Naive B cell (primary cell): ENCODE measurements at regions not wholly inside any gene's neighbourhood (a gene's known extent, or its start where the extent isn't known, plus 50 kb on each side); places are given as distances from the start of the nearest gene placed in this dataset.

ENCODE experiments used
- ATAC-seq, 2 donors: fragments of 150-1000 bp; cut with Tn5 transposase; 2 replicates each; pipeline ENCODE4 v1.10.0; 2021; ENCODE audit warnings: low read depth in 2 of 2, mild to moderate bottlenecking in 2 of 2, moderate library complexity in 2 of 2
- DNase-seq: peaks from one replicate; pipeline ENCODE4 v3.0.0; 2022
- H3K27ac Mint-ChIP-seq, 6 donors: one replicate each; pipeline ENCODE4 v1.8.0; 2020 to 2022; ENCODE audit warnings: mild to moderate bottlenecking in 6 of 6, mixed read lengths in 6 of 6, moderate library complexity in 5 of 6, inconsistent platforms in 2 of 6
- H3K27me3 Mint-ChIP-seq, 3 donors: one replicate each; pipeline ENCODE4 v1.8.0; 2021 to 2022; ENCODE audit warnings: mixed read lengths in 3 of 3, mild to moderate bottlenecking in 1 of 3
- H3K36me3 Mint-ChIP-seq, 2 donors: one replicate each; pipeline ENCODE4 v1.8.0; 2020 to 2022; ENCODE audit warnings: mixed read lengths in 2 of 2, inconsistent platforms in 1 of 2, mild to moderate bottlenecking in 1 of 2
- H3K4me1 Mint-ChIP-seq, 3 donors: one replicate each; pipeline ENCODE4 v1.8.0; 2020 to 2022; ENCODE audit warnings: mixed read lengths in 3 of 3, inconsistent platforms in 1 of 3, mild to moderate bottlenecking in 1 of 3, moderate library complexity in 1 of 3
- H3K4me3 Mint-ChIP-seq, 8 donors: one replicate each; pipeline ENCODE4 v1.8.0; 2020 to 2022; ENCODE audit warnings: mild to moderate bottlenecking in 8 of 8, mixed read lengths in 8 of 8, moderate library complexity in 8 of 8, inconsistent platforms in 2 of 8
- H3K9me3 Mint-ChIP-seq, 7 donors: one replicate each; pipeline ENCODE4 v1.8.0; 2020 to 2022; ENCODE audit warnings: mixed read lengths in 7 of 7, mild to moderate bottlenecking in 5 of 7, inconsistent platforms in 2 of 7, moderate library complexity in 1 of 7

DNA sequence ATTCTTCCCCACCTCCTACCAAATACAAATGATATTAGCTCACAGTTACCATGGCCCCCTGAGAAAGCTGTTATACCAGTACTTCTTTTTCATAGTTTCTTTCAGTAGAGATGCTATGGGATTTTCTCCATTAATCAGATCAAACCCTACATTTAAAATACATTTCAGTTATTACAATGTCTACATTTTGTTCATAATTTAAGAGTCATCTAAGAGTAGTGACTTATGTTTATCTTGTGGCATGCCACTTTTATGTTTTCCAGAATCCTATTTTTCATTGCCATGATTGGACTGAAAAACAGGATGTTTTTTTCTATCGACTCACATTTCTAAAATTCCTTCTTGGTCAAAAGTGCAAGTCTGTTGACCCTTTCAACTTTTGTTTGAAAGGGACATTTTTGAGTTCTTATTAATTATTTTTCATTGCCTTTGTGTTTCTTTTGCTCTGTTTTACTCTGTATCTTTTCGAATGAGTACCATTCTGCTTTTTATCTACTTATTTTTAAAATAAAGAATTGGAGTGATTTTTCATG is 77.4 kb upstream of the ANXA1 start:
- H3K4me3 Mint-ChIP-seq = no peak overlapping the region
- peaks cover 4 to 9% (median 8%) of the 10 kb centered on the region in 3 donors for H3K27me3 Mint-ChIP-seq
- H3K36me3 Mint-ChIP-seq = no peaks in the 10 kb centered on the region
- H3K9me3 Mint-ChIP-seq = no peaks in the 10 kb centered on the region
- no peak for ATAC-seq
- no peaks in the 10 kb centered on the region for H3K4me1 Mint-ChIP-seq
- H3K27ac Mint-ChIP-seq = peak overlapping the region in 1 of 6 donors; percentile 1
- no peak for DNase-seq

DNA sequence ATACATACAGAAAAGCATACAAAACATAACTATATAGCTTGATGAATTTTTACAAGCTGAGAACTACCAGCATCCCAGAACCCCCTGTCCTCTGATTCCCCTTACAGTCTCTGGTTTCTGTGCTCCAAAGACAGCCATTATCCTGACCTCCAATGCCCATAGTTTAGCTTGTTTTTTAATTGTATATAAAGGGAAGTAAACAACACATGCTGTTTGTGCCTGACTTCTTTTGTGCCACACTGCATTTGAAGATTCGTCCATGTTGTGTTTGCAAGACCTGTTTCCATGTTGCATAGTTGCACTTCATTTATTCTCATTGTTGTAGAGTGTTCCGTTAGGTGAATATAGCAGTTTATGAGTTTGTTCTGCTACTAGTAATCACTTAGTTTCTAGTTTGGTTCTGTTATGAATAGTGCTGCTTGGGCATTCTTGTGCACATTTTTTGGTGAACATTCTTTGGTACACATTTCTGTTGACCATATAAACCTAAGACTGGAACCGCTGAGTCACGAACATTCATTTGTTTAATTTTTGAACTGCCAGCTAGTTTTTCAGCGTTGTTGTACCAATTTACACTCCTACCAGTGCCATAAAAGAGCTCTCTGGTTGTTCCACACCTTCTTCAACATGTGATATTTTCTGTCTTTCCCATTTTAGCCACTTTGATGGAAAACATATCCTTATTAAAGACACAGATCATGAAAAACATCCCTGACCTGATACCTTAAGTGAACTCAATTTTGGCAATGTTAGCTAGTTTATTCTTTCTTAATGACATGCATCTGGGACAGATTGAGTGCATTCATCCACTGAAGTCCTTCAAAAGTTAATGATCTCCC is 78.1 kb upstream of the ANXA1 start:
- DNase-seq (no peak), ATAC-seq (no peak)
- Mint-ChIP-seq H3K36me3 (no peaks in the 10 kb centered on the region), H3K27ac (peak overlapping the region in 1 of 6 donors; percentile 1), H3K4me1 (no peaks in the 10 kb centered on the region), H3K4me3 (no peak overlapping the region), H3K27me3 (peaks cover 4 to 9% (median 8%) of the 10 kb centered on the region in 3 donors), H3K9me3 (no peaks in the 10 kb centered on the region)

DNA sequence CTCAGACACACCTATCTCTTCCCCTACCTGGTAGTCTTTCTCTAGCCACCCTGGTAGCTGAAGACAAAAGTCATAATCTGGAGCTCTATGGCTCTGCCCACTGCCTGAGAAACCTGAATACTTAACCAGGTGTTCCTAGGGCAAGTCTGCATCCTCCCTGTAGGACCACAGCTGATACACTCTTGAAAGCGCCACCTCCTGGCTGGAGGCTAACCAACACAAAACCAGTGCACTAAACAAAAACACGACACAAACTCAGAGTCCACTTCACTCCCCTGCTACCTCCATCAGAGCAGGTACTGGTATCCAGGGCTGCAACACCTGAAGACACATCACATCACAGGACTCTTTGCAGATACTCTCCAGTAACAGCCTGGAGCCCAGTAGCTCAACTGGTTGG is 84.6 kb upstream of the ANXA1 start:
- no peak for DNase-seq
- Mint-ChIP-seq H3K4me3 (no peak overlapping the region), H3K9me3 (peaks cover 0 to 2% (median 0%) of the 10 kb centered on the region in 7 donors), H3K4me1 (no peaks in the 10 kb centered on the region), H3K36me3 (no peaks in the 10 kb centered on the region), H3K27me3 (peaks cover 0 to 9% (median 4%) of the 10 kb centered on the region in 3 donors), H3K27ac (no peak overlapping the region)
- no peak for ATAC-seq

DNA sequence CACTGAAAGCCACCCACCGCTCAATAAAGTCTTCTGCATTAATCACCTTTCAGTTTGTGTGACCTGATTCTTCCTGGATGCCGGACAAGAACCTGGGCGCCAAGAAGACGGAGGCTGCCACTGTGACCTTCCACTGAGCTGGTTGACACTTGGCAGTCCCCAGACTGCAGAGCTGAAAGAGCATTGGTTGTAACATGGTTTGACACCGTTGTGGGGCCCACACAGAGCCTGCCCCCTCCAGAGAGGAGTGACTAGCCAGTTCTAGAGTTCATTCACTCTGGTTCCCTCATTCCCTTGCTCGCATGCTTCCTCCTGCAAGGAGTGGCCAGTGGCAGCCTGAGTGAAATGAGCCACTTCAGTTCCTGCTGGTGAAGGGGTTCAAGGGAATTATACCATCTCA is 86.2 kb upstream of the ANXA1 start:
- H3K27ac Mint-ChIP-seq = no peak overlapping the region
- no peaks in the 10 kb centered on the region for H3K4me1 Mint-ChIP-seq
- H3K9me3 Mint-ChIP-seq = peaks cover 0 to 2% (median 0%) of the 10 kb centered on the region in 7 donors
- DNase-seq (no peak), ATAC-seq (no peak)
- H3K36me3 Mint-ChIP-seq = no peaks in the 10 kb centered on the region
- no peak overlapping the region for H3K4me3 Mint-ChIP-seq
- peaks cover 0 to 4% (median 0%) of the 10 kb centered on the region in 3 donors for H3K27me3 Mint-ChIP-seq

DNA sequence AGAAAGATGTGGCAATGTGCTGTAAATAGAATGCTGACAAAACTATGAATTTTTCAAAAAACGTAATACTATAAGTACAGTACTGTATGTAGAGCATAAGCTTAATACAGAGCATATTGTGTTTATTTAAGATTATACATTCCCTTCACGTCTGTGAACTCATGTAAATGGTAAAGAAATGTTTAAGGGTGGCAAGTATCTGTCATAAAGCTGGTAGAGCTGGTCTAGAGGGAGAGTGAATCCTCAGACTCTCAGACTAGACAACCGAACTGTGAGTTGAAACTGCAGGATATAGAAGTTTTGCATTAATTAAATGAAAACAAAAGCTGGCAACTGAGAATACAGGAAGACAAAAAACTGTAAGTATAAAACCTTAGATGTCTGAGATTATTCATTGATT is 87.3 kb upstream of the ANXA1 start:
- Mint-ChIP-seq H3K36me3 (no peaks in the 10 kb centered on the region), H3K9me3 (peaks cover 0 to 2% (median 0%) of the 10 kb centered on the region in 7 donors), H3K27me3 (no peaks in the 10 kb centered on the region), H3K27ac (no peak overlapping the region), H3K4me3 (no peak overlapping the region), H3K4me1 (no peaks in the 10 kb centered on the region)
- no peak for DNase-seq
- no peak for ATAC-seq

DNA sequence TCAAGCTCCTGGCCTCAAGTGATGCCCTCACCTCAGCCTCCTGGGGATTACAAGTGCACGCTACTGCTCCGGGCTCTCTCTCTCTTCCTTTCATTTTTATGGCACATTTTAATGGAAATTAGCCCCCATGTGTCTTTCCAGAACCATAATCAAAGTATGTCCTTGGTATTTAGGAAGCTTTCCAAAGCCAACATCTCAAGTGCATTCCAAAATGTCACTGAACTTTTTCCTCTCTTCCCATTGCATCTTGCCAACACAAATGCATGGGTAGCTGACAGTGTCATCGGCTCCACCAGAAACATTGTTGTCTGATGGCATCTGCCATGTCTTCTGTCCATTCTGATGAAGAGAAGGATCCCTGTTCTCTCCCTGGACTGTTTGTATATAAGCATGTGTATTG is 90.5 kb upstream of the ANXA1 start:
- no peaks in the 10 kb centered on the region for H3K36me3 Mint-ChIP-seq
- H3K4me1 Mint-ChIP-seq = no peaks in the 10 kb centered on the region

DNA sequence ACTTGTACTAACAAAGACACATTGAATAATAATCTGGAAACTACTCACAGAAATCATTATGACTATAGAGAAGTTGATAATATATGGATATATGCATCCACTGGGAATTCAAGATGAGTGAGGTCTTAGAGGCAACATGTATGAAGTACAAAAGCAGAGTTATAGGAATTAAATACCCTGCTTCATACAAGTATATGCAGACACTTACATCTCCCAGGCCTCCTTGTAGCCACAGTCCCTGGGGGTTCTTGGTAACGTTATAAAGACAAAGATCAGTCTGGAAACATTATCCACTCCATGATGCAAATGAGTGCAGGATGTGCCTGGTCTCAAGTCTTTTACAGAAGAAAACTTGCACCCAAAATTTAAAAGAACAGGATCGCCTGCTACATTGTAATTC is 92.4 kb upstream of the ANXA1 start:
- Mint-ChIP-seq H3K4me1 (no peaks in the 10 kb centered on the region), H3K4me3 (no peak overlapping the region), H3K9me3 (no peaks in the 10 kb centered on the region), H3K27ac (no peak overlapping the region), H3K27me3 (peaks cover 0 to 7% (median 0%) of the 10 kb centered on the region in 3 donors), H3K36me3 (no peaks in the 10 kb centered on the region)
- ATAC-seq (no peak), DNase-seq (no peak)

More for the DNA sequence above, 90.5 kb upstream of the ANXA1 start:
- Mint-ChIP-seq H3K27me3 (peaks cover 0 to 7% (median 0%) of the 10 kb centered on the region in 3 donors), H3K4me3 (no peak overlapping the region), H3K9me3 (no peaks in the 10 kb centered on the region), H3K27ac (no peak overlapping the region)
- DNase-seq (no peak), ATAC-seq (no peak)

DNA sequence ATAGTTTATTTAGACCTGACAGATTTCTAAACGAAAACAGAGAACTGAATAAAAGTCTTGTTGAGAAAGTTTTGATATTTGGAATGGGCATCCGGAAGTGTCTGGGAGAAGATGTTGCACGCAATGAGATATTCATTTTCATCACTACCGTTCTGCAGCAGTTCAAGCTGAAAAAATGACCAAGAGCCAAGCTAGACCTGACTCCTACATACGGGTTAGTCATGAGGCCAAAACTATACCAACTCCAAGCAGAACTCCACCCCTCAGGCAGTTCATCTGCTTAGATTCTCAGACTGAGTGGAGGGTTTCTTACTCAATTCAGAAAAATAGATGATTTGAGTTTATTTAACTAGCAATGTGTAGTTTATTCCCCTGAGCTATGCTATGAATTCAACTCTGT is 95.4 kb upstream of the ANXA1 start:
- no peaks in the 10 kb centered on the region for H3K36me3 Mint-ChIP-seq
- ATAC-seq (no peak), DNase-seq (no peak)
- H3K27me3 Mint-ChIP-seq = peaks cover 0 to 7% (median 0%) of the 10 kb centered on the region in 3 donors
- H3K4me3 Mint-ChIP-seq = no peak overlapping the region
- no peak overlapping the region for H3K27ac Mint-ChIP-seq
- no peaks in the 10 kb centered on the region for H3K4me1 Mint-ChIP-seq
- H3K9me3 Mint-ChIP-seq = no peaks in the 10 kb centered on the region

DNA sequence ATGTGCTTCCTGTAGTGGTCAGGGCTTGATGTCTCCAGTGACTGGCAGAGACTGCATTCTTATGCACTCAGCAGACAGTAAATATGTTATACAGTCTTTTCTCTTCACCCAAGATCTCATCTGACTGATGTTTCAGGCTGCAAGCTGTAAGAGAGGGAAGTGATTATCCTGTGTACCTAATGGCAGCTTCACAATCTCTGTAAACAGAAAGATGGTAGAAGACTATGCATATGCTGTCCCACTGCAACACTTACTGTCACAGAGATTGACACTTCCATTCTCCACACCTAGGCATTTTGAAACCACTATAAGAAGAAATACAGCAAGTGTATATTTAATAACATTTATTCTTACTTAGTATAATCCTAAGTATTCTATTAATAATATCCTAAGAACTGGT is 97.6 kb upstream of the ANXA1 start:
- H3K9me3 Mint-ChIP-seq = no peaks in the 10 kb centered on the region
- DNase-seq (no peak), ATAC-seq (no peak)
- H3K36me3 Mint-ChIP-seq = no peaks in the 10 kb centered on the region
- H3K27me3 Mint-ChIP-seq = peaks cover 0 to 7% (median 0%) of the 10 kb centered on the region in 3 donors
- no peaks in the 10 kb centered on the region for H3K4me1 Mint-ChIP-seq
- no peak overlapping the region for H3K27ac Mint-ChIP-seq
- H3K4me3 Mint-ChIP-seq = no peak overlapping the region

DNA sequence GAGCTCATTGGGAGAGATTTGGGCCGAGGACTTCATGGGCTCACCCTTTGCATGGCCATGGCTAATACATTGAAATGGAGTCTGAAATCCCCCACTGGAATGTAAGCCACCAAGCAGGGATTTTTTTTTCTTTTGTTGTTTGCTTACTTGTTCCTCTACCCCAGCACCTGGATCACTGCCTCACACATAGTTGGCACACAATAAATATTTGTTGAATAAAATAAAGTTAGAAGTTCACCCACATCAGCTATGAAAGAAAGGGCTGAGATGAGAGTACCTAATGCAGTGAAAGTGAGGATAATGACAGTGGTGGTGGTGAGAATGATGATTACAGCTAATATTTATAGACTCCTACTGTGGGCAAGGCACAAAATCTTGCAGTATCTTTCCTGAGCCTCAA is 98.1 kb upstream of the ANXA1 start:
- no peak overlapping the region for H3K27ac Mint-ChIP-seq

DNA sequence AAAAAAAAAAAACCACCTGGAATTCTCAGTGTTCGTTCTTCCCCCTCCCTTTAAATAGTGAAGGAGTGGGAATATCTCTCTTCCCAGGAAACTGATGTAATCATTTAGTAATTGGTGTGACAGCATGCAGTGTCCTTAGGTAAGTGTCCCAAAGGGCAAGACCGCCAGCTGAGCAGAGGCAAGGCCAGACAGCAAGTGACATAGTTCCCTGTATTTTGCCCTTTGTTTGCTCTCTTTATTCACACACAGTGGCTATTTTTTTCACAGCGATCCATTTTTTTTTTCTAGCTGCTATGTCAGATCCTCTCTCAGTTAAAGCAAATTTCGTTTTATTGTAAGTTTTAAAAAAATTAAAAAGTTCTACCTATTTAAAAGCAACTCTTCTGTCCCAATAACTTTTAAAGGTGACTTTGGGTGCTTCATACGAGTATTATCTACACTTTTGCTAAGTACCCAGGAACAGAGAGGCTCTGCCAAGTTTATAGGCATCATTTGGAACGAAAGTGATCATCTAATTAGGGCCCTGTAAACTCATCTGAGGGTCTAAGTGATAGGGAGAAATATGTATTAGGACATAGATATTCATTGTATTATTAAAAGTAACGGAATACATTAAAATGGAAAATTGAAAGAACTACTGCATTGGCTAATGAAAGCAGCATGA is 98.2 kb upstream of the ALDH1A1 start:
- Mint-ChIP-seq H3K9me3 (no peaks in the 10 kb centered on the region), H3K4me1 (no peaks in the 10 kb centered on the region), H3K36me3 (no peaks in the 10 kb centered on the region), H3K4me3 (no peak overlapping the region), H3K27me3 (no peaks in the 10 kb centered on the region), H3K27ac (no peak overlapping the region)
- no peak for ATAC-seq
- DNase-seq = no peak

More for the DNA sequence above, 98.1 kb upstream of the ANXA1 start:
- Mint-ChIP-seq H3K9me3 (no peaks in the 10 kb centered on the region), H3K36me3 (no peaks in the 10 kb centered on the region), H3K27me3 (peaks cover 0 to 7% (median 0%) of the 10 kb centered on the region in 3 donors), H3K4me3 (no peak overlapping the region), H3K4me1 (no peaks in the 10 kb centered on the region)
- DNase-seq = no peak
- ATAC-seq = no peak

DNA sequence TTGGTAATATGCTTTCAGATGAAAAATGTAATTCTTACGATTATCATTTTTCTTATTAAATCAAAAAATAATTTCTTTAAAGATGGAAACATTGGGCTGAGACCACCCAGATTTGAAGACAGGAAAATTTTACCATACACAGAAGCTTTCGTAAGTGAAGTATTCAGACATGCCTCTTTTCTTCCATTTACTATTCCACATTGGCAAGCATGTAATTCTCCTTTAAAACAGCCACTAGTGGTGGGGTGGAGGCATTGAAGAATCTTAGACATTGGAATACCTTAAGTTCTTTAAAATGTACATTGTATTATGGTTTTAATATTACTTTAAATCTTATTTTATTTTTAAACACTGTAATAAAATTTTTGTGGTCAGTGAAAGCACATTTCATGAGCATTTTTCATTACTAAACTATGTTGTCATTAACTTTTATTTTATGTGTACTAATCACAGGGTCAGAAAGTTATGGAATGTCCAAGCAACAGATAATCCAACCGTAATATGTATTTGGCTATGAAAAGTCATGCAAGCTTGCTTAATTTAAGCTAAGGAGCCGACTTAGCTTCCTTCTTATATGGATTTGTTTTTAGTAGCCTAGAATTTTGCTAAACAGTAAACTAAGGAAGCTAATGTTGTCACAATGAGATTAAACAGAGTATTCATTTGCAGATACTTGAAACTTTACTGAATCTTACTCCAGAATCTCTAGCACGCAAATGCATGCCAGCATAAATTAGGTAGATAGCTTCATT is 97.4 kb upstream of the ALDH1A1 start:
- no peaks in the 10 kb centered on the region for H3K27me3 Mint-ChIP-seq
- no peaks in the 10 kb centered on the region for H3K36me3 Mint-ChIP-seq
- no peak overlapping the region for H3K4me3 Mint-ChIP-seq
- H3K27ac Mint-ChIP-seq = no peak overlapping the region
- ATAC-seq = no peak
- no peaks in the 10 kb centered on the region for H3K9me3 Mint-ChIP-seq
- H3K4me1 Mint-ChIP-seq = no peaks in the 10 kb centered on the region
- no peak for DNase-seq

DNA sequence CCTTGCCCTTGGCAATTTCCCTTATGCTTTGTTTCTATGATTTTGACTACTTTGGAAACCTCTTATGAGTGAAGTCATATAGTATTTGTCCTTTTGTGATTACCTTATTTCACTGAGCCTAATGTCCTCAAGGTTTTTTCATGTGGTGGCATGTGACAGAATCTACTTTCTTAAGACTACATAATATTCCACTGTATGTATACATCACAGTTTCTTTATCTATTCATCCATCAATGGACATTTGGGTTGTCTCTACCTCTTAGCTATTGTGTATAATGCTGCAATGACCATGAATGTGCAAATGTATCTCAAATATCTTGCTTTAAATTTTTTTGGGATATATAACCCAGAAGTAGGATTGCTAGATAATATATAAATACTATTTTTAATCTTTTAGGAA is 96.4 kb upstream of the ALDH1A1 start:
- no peak overlapping the region for H3K4me3 Mint-ChIP-seq
- no peak for ATAC-seq
- no peaks in the 10 kb centered on the region for H3K36me3 Mint-ChIP-seq
- no peak overlapping the region for H3K27ac Mint-ChIP-seq
- no peaks in the 10 kb centered on the region for H3K9me3 Mint-ChIP-seq
- DNase-seq = no peak
- no peaks in the 10 kb centered on the region for H3K27me3 Mint-ChIP-seq
- H3K4me1 Mint-ChIP-seq = no peaks in the 10 kb centered on the region
